MM.1S (cell line): ENCODE measurements at regions not wholly inside any gene's neighbourhood (a gene's known extent, or its start where the extent isn't known, plus 50 kb on each side); places are given as distances from the start of the nearest gene placed in this dataset.

Source experiments
- DNase-seq: peaks from one replicate; pipeline ENCODE4 v3.0.0-alpha.2; 2015
- H2AFZ ChIP-seq: fragments of 300-600 bp; sonication (generic); 2 replicates; pipeline ENCODE4 v1.6.0; 2016; ENCODE audit warnings: antibody characterized with exemption, low read length
- H3F3A ChIP-seq: fragments of 300-600 bp; sonication (generic); 2 replicates; pipeline ENCODE4 v1.6.1; 2016; ENCODE audit warnings: mild to moderate bottlenecking, antibody characterized with exemption, low read length, moderate library complexity, mixed read lengths; ENCODE audit not compliant: insufficient read depth
- H3K27ac ChIP-seq: fragments of 300-600 bp; sonication (generic); 2 replicates; pipeline ENCODE4 v1.5.1; 2016; ENCODE audit warnings: mild to moderate bottlenecking, low read length
- H3K27me3 ChIP-seq: fragments of 300-600 bp; sonication (generic); replicated peaks from 2 replicates; pipeline ENCODE4 v1.6.0; 2016; ENCODE audit warnings: low read length; ENCODE audit not compliant: insufficient read depth
- H3K36me3 ChIP-seq: fragments of 300-600 bp; sonication (generic); replicated peaks from 2 replicates; pipeline ENCODE4 v1.6.1; 2016; ENCODE audit warnings: mild to moderate bottlenecking, low read length, mixed read lengths; ENCODE audit not compliant: insufficient read depth
- H3K4me1 ChIP-seq: fragments of 300-600 bp; sonication (generic); 2 replicates; pipeline ENCODE4 v1.6.1; 2016; ENCODE audit warnings: low read length, mixed read lengths
- H3K4me2 ChIP-seq: fragments of 300-600 bp; sonication (generic); 2 replicates; pipeline ENCODE4 v1.6.0; 2016; ENCODE audit warnings: low read depth, low read length
- H3K4me3 ChIP-seq: fragments of 300-600 bp; sonication (generic); 2 replicates; pipeline ENCODE4 v1.5.1; 2016; ENCODE audit warnings: low read length, mixed read lengths
- H3K79me2 ChIP-seq: fragments of 300-600 bp; sonication (generic); 2 replicates; pipeline ENCODE4 v1.6.1; 2016; ENCODE audit warnings: mixed run types, low read length, mixed read lengths
- H3K9ac ChIP-seq: fragments of 300-600 bp; sonication (generic); 2 replicates; pipeline ENCODE4 v1.6.1; 2016; ENCODE audit warnings: low read length, mixed read lengths
- H3K9me2 ChIP-seq: fragments of 300-600 bp; sonication (generic); replicated peaks from 2 replicates; pipeline ENCODE4 v1.6.1; 2016; ENCODE audit warnings: mild to moderate bottlenecking, low read length, mixed read lengths; ENCODE audit not compliant: insufficient read depth
- H3K9me3 ChIP-seq: fragments of 300-600 bp; sonication (generic); replicated peaks from 2 replicates; pipeline ENCODE4 v1.6.1; 2016; ENCODE audit warnings: mild to moderate bottlenecking, low read length, mixed read lengths; ENCODE audit not compliant: insufficient read depth
- H4K20me1 ChIP-seq: fragments of 300-600 bp; sonication (generic); 2 replicates; pipeline ENCODE4 v1.6.1; 2016; ENCODE audit warnings: mild to moderate bottlenecking, low read length, moderate library complexity, mixed read lengths; ENCODE audit not compliant: insufficient read depth
- CTCF ChIP-seq: fragments of 300-600 bp; sonication (generic); IDR thresholded peaks from 2 replicates; pipeline ENCODE4 v1.5.1; 2016; ENCODE audit warnings: antibody characterized with exemption, low read length, mixed read lengths
- EZH2 ChIP-seq: fragments of 300-600 bp; sonication (generic); optimal IDR thresholded peaks from 2 replicates; pipeline ENCODE3; 2017; ENCODE audit warnings: low read depth, mild to moderate bottlenecking, antibody characterized with exemption, low read length, mixed read lengths
- EZH2phosphoT487 ChIP-seq: fragments of 300-600 bp; sonication (generic); IDR thresholded peaks from 2 replicates; pipeline ENCODE4 v1.6.1; 2018; ENCODE audit warnings: antibody characterized with exemption, low read length

GRCh38 chr2:576292-576691 lies 100.9 kb downstream of the TMEM18 start:
- no peaks in the 10 kb centered on the region for H3F3A ChIP-seq
- H4K20me1 ChIP-seq, result no peaks in the 10 kb centered on the region
- no peaks in the 10 kb centered on the region for H3K36me3 ChIP-seq
- no peak overlapping the region for H2AFZ ChIP-seq
- H3K4me3 ChIP-seq, result no peak overlapping the region
- H3K9me3 ChIP-seq, result no peaks in the 10 kb centered on the region
- no peak overlapping the region for H3K27ac ChIP-seq
- no peak overlapping the region for H3K9ac ChIP-seq
- H3K4me1 ChIP-seq, result no peaks in the 10 kb centered on the region
- H3K9me2 ChIP-seq, result no peaks in the 10 kb centered on the region
- no peaks in the 10 kb centered on the region for H3K27me3 ChIP-seq
- no peak for TF ChIP-seq EZH2phosphoT487
- TF ChIP-seq CTCF, result no peak
- no peak for TF ChIP-seq EZH2
- no peak overlapping the region for H3K4me2 ChIP-seq
- DNase-seq, result no peak
- H3K79me2 ChIP-seq, result no peaks in the 10 kb centered on the region

- DNase-seq, result no peak
- TF ChIP-seq CTCF (no peak), EZH2phosphoT487 (no peak), EZH2 (no peak)
- Histone ChIP-seq H3K9ac (no peak overlapping the region), H3K27ac (no peak overlapping the region), H3K4me2 (no peak overlapping the region), H3K36me3 (no peaks in the 10 kb centered on the region), H3K79me2 (no peaks in the 10 kb centered on the region), H3K4me1 (no peaks in the 10 kb centered on the region), H3F3A (no peaks in the 10 kb centered on the region), H3K9me3 (no peaks in the 10 kb centered on the region), H3K9me2 (no peaks in the 10 kb centered on the region), H4K20me1 (no peaks in the 10 kb centered on the region), H2AFZ (no peak overlapping the region), H3K27me3 (no peaks in the 10 kb centered on the region), H3K4me3 (no peak overlapping the region)
These were observed 101.4 kb downstream of the TMEM18 start for GRCh38 chr2:575727-576236.

DNA sequence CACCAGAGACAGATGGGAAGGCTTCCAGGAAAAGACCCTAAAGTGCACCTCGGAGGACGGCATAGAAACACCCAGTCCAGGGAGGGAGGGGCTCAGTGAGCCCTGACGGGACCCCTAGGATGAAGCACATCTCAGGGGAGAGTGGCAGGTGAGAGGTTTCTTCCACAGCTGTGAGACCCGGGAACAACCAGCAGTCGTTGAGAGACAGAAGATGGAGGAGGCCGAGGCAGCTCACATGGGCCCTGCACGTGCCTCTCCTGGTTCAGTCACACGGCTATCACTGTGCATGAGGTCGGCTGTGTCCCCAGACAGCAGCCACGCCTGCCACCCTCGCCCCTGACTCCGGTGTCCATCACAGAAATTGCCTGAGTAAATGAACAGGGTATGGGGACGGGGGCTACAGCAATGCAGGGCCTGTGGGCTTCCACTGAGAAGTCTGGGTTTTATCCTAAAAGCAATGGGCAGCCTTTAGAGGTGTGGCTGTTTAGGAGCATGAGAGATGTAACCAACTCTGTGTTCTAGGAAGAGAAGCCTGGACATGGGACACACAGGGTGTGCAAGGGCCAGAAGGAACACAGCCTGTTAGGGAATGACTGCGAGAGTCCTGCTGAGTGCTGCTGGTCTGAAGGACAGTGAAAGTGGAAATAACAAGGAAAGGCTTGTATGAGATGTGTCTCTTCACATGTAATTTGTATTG lies 102.0 kb downstream of the TMEM18 start:
- Histone ChIP-seq H3K9me2 (no peaks in the 10 kb centered on the region), H3K27ac (no peak overlapping the region), H3K4me2 (no peak overlapping the region), H4K20me1 (no peaks in the 10 kb centered on the region), H3K4me1 (no peaks in the 10 kb centered on the region), H2AFZ (no peak overlapping the region), H3K4me3 (no peak overlapping the region), H3K9me3 (no peaks in the 10 kb centered on the region), H3K9ac (no peak overlapping the region), H3F3A (no peaks in the 10 kb centered on the region), H3K27me3 (no peaks in the 10 kb centered on the region), H3K36me3 (no peaks in the 10 kb centered on the region), H3K79me2 (no peaks in the 10 kb centered on the region)
- TF ChIP-seq EZH2 (no peak), EZH2phosphoT487 (no peak), CTCF (no peak)
- no peak for DNase-seq
